NT2/D1 (cell line): ENCODE measurements at regions not wholly inside any gene's neighbourhood (a gene's known extent, or its start where the extent isn't known, plus 50 kb on each side); places are given as distances from the start of the nearest gene placed in this dataset.

ENCODE experiments used
- DNase-seq: peaks from one replicate; pipeline ENCODE4 v3.0.0-alpha.2; 2011; ENCODE audit warnings: low read depth, low spot score
- H3K27me3 ChIP-seq: 2 replicates; pipeline ENCODE4 v1.6.0; 2011; ENCODE audit warnings: mild to moderate bottlenecking; ENCODE audit not compliant: insufficient read length, insufficient read depth
- H3K36me3 ChIP-seq: 2 replicates; pipeline ENCODE4 v1.6.1; 2011; ENCODE audit warnings: mild to moderate bottlenecking, low read length, mixed read lengths; ENCODE audit not compliant: insufficient read depth, insufficient read length
- H3K4me1 ChIP-seq: 2 replicates; pipeline ENCODE4 v1.5.1; 2011; ENCODE audit not compliant: insufficient read depth, insufficient read length
- H3K4me3 ChIP-seq: 2 replicates; pipeline ENCODE4 v1.5.1; 2011; ENCODE audit warnings: low read depth; ENCODE audit not compliant: insufficient read length
- H3K9ac ChIP-seq: 2 replicates; pipeline ENCODE4 v1.6.0; 2011; ENCODE audit warnings: low read depth; ENCODE audit not compliant: insufficient read length
- H3K9me3 ChIP-seq: 2 replicates; pipeline ENCODE4 v1.5.1; 2011; ENCODE audit warnings: mild to moderate bottlenecking, low read length; ENCODE audit not compliant: insufficient read depth
- SUZ12 ChIP-seq: IDR thresholded peaks from 2 replicates; pipeline ENCODE4 v1.6.1; 2011; ENCODE audit not compliant: insufficient read length, insufficient read depth; ENCODE audit errors: extremely low read depth
- YY1 ChIP-seq: IDR thresholded peaks from 2 replicates; pipeline ENCODE4 v1.6.1; 2011; ENCODE audit not compliant: insufficient read length, insufficient read depth
- ZNF274 ChIP-seq: IDR thresholded peaks from 2 replicates; pipeline ENCODE4 v1.6.1; 2011; ENCODE audit warnings: mild to moderate bottlenecking, low read depth, low read length

- no peaks in the 10 kb centered on the region for H3K27me3 ChIP-seq
- H3K4me3 ChIP-seq: no peak overlapping the region
Measured at GRCh38 chr10:128298587-128298986, 172.4 kb upstream of the MKI67 start.

DNA sequence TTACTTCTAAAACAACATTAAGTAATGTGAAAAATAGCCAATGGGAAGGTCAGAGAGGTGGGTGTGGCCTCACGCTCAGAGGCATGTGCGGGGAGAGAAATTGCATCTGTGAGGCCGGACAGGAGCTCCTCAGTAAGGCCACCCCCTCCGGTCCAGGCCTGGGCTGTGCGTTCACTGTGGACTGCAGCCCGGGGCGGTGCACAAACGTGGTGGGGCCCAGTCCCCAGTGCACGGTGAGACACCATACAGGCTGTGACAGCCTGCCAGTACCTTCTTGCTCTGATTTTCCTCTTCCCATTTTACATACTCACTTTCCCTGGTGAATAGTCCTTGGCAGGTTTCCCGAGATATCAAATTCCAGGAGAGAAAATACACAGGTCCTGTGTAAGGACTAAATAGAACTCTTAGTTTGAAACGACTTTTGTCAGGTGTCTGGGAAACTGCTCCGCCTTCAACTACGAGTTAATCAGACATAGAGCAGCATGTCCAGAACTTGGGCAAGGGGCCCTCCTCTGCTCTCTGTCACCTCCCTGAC lies 174.1 kb upstream of the MKI67 start:
- Histone ChIP-seq H3K9me3 (peaks cover 14% of the 10 kb centered on the region; the same call in 1 of the 2 replicates), H3K36me3 (no peaks in the 10 kb centered on the region), H3K4me3 (no peak overlapping the region), H3K9ac (no peak overlapping the region), H3K27me3 (no peaks in the 10 kb centered on the region), H3K4me1 (no peaks in the 10 kb centered on the region)
- TF ChIP-seq YY1: no peak
- TF ChIP-seq ZNF274: no peak
- no peak for TF ChIP-seq SUZ12
- no peak for DNase-seq

More at GRCh38 chr10:128298587-128298986, 172.4 kb upstream of the MKI67 start:
- Histone ChIP-seq H3K9me3 (peaks cover 14% of the 10 kb centered on the region; the same call in 1 of the 2 replicates), H3K36me3 (no peaks in the 10 kb centered on the region), H3K4me1 (no peaks in the 10 kb centered on the region), H3K9ac (no peak overlapping the region)
- DNase-seq: no peak
- no peak for TF ChIP-seq ZNF274
- no peak for TF ChIP-seq YY1
- no peak for TF ChIP-seq SUZ12

GRCh38 chr10:128301051-128301450 lies 174.8 kb upstream of the MKI67 start:
- H3K27me3 ChIP-seq: no peaks in the 10 kb centered on the region
- no peaks in the 10 kb centered on the region for H3K36me3 ChIP-seq
- peaks cover 14% of the 10 kb centered on the region; the same call in 1 of the 2 replicates for H3K9me3 ChIP-seq
- no peak for DNase-seq
- no peaks in the 10 kb centered on the region for H3K4me1 ChIP-seq
- no peak overlapping the region for H3K4me3 ChIP-seq
- no peak overlapping the region for H3K9ac ChIP-seq
- TF ChIP-seq ZNF274 (no peak), YY1 (no peak), SUZ12 (no peak)

DNA sequence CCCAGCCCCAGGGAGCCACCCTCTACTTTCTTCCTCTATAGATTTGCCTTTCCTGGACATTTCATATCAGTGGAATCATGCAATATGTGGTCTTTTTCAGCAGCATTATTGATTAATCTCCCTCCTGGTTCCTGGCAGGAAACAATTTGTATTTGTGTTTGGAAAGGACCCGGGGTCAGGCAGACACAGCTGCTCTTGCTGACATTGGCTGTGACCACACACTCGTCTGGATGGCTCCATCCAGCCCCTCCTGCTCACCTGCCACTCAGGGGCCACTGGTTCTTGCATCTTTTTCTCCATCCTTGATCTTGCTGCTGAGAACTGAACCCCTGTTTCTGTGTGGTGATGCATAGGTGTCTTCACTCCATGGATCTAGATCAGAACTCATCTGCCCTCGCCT lies 176.6 kb upstream of the MKI67 start:
- no peak for TF ChIP-seq ZNF274
- no peak for TF ChIP-seq YY1
- no peak for TF ChIP-seq SUZ12
- H3K9ac ChIP-seq: no peak overlapping the region
- no peak overlapping the region for H3K4me3 ChIP-seq
- H3K27me3 ChIP-seq: no peaks in the 10 kb centered on the region
- no peaks in the 10 kb centered on the region for H3K36me3 ChIP-seq
- no peaks in the 10 kb centered on the region for H3K4me1 ChIP-seq
- H3K9me3 ChIP-seq: peaks cover 14% of the 10 kb centered on the region; the same call in 1 of the 2 replicates
- no peak for DNase-seq

GRCh38 chr10:128304271-128304670 lies 178.0 kb upstream of the MKI67 start:
- H3K9me3 ChIP-seq: peaks cover 14% of the 10 kb centered on the region; the same call in 1 of the 2 replicates
- H3K9ac ChIP-seq: no peak overlapping the region
- no peak for TF ChIP-seq SUZ12
- no peak for TF ChIP-seq ZNF274
- TF ChIP-seq YY1: no peak
- no peaks in the 10 kb centered on the region for H3K27me3 ChIP-seq
- no peak for DNase-seq
- no peaks in the 10 kb centered on the region for H3K4me1 ChIP-seq
- no peak overlapping the region for H3K4me3 ChIP-seq
- no peaks in the 10 kb centered on the region for H3K36me3 ChIP-seq

DNA sequence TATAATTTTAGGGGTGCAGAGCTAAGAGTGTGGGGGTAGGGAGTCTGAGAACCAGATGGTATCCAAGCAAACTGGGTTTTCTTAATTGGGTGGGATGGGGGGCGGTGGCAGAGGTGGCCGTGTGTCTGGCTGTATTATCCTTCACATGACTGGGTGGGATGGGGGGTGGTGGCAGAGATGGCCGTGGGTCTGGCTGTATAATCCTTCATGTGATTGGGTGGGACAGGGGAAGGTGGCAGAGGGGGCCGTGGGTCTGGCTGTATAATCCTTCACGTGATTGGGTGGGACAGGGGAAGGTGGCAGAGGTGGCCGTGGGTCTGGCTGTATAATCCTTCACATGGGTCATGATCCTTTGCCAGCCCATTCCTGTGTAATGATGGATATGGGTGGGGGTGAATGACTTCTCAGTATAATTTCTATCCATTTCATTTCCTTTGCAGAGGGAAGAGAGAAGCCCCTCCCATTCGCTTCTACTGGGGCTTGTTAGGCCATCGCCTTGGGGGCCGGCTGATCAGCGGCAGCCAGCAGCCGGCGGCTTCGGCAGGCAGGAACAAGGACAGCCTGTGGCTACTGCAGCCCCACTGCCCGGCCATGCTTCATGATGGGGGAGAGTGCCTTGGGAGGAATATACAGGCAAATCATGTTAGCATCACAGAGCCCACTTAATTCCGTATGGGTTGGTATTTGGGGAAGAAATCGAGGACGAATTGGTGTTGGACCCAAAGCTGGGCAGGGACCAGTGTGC lies 179.6 kb upstream of the MKI67 start:
- Histone ChIP-seq H3K4me1 (no peaks in the 10 kb centered on the region), H3K27me3 (no peaks in the 10 kb centered on the region), H3K4me3 (no peak overlapping the region), H3K9ac (no peak overlapping the region), H3K36me3 (no peaks in the 10 kb centered on the region), H3K9me3 (peaks cover 14% of the 10 kb centered on the region; the same call in 1 of the 2 replicates)
- TF ChIP-seq SUZ12: no peak
- no peak for TF ChIP-seq YY1
- no peak for TF ChIP-seq ZNF274
- DNase-seq: no peak

DNA sequence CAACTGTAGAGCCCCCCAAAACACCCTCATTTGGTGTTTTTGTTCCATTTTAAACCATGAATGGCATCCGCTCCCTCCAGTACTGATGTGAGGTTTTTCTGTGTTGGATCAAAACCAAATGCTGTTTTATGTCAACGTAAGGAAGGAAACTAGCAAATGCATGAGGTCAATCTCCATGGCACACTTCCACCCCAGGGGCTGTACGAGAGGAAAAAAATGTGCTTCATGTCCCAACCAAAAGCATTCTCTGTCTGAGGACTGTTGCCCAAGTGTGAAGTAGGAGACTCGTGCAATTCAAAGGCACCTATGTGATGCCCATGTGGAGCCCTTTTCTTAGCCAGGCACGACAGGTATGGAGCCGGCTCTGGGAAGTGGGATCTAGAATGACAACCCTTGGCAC lies 180.3 kb upstream of the MKI67 start:
- peaks cover 3% of the 10 kb centered on the region for H3K4me1 ChIP-seq
- no peaks in the 10 kb centered on the region for H3K27me3 ChIP-seq
- H3K36me3 ChIP-seq: no peaks in the 10 kb centered on the region
- H3K9me3 ChIP-seq: peaks cover 8% of the 10 kb centered on the region; the same call in 1 of the 2 replicates
- no peak overlapping the region for H3K4me3 ChIP-seq
- no peak overlapping the region for H3K9ac ChIP-seq
- no peak for TF ChIP-seq SUZ12
- no peak for TF ChIP-seq YY1
- TF ChIP-seq ZNF274: no peak
- DNase-seq: no peak

- no peak overlapping the region for H3K9ac ChIP-seq
- no peaks in the 10 kb centered on the region for H3K36me3 ChIP-seq
- no peak for TF ChIP-seq YY1
- no peak for TF ChIP-seq SUZ12
- no peak for TF ChIP-seq ZNF274
- H3K4me1 ChIP-seq: peaks cover 4% of the 10 kb centered on the region
- no peaks in the 10 kb centered on the region for H3K27me3 ChIP-seq
- H3K9me3 ChIP-seq: peaks cover 4% of the 10 kb centered on the region; the same call in 1 of the 2 replicates
- DNase-seq: no peak
- H3K4me3 ChIP-seq: no peak overlapping the region
Measured at GRCh38 chr10:128306966-128307365, 180.7 kb upstream of the MKI67 start.
